Testis (tissue), 2 donors: ENCODE measurements at regions not wholly inside any gene's neighbourhood (a gene's known extent, or its start where the extent isn't known, plus 50 kb on each side); places are given as distances from the start of the nearest gene placed in this dataset.

Source experiments
- POLR2A ChIP-seq: fragments of 450-650 bp; IDR thresholded peaks from one replicate; pipeline ENCODE4 v1.6.1; 2017; ENCODE audit warnings: antibody characterized with exemption, mild to moderate bottlenecking, moderate library complexity
- TF ChIP-seq, protein P1 (sequence below), 3 experiments: fragments of 450-650 bp in 2 of 3; fragments of 200-600 bp in 1 of 3; sonication (generic) in 1 of 3; IDR thresholded peaks; one replicate each; pipeline ENCODE4 v1.5.1; 2016 to 2019; ENCODE audit warnings: antibody characterized with exemption in 3 of 3, mild to moderate bottlenecking in 2 of 3, moderate library complexity in 1 of 3

DNA sequence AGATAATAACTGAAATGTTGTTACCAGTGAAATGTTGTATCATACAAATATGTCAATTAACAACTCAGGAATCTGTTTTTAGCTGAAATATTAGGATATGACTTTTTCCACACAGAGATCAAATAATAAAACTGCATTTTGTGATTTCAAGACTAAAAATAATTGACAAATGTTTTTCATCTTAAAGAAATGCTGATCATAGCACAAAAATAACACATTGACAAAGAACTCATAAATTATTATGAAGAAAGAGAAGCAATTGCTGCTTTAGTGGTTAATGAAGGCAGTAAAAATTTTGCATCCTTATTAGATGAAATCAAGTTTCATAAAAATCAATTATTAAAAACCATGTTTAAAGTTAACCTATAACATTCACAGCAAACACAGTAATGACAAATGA, 1417.3 kb downstream of the OLFM4 start:
- TF ChIP-seq, protein P1, sequence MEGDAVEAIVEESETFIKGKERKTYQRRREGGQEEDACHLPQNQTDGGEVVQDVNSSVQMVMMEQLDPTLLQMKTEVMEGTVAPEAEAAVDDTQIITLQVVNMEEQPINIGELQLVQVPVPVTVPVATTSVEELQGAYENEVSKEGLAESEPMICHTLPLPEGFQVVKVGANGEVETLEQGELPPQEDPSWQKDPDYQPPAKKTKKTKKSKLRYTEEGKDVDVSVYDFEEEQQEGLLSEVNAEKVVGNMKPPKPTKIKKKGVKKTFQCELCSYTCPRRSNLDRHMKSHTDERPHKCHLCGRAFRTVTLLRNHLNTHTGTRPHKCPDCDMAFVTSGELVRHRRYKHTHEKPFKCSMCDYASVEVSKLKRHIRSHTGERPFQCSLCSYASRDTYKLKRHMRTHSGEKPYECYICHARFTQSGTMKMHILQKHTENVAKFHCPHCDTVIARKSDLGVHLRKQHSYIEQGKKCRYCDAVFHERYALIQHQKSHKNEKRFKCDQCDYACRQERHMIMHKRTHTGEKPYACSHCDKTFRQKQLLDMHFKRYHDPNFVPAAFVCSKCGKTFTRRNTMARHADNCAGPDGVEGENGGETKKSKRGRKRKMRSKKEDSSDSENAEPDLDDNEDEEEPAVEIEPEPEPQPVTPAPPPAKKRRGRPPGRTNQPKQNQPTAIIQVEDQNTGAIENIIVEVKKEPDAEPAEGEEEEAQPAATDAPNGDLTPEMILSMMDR (IDR thresholded peaks at IDR 0.05) = no peak
- no peak for TF ChIP-seq POLR2A
